ENCODE measurements at regions not wholly inside any gene's neighbourhood (a gene's known extent, or its start where the extent isn't known, plus 50 kb on each side); places are given as distances from the start of the nearest gene placed in this dataset.
"Not testable (repeated sequence)": the region's sequence is repeated elsewhere in the genome, so short reads cannot be mapped to it uniquely, and the experiment has no call there.

DNA sequence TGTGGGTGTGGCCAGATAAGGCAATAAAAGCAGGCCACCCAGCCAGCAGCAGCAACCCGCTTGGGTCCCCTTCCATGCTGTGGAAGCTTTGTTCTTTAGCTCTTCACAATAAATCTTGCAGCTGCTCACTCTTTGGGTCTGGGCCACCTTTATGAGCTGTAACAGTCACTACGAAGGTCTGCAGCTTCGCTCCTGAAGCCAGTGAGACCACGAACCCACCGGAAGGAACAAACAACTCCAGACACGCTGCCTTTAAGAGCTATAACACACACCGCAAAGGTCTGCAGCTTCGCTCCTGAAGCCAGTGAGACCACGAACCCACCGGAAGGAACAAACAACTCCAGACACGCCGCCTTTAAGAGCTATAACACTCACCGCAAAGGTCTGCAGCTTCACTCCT is 172.1 kb upstream of the AGTR1 start:
- TF ChIP-seq CTCF (conservative IDR thresholded peaks at IDR 0.05; ENCODE audit: low read depth in 2 of 2); CREB1 (CRISPR knock-in tag; IDR thresholded peaks at IDR 0.05; ENCODE audit: low read depth); REST (IDR thresholded peaks at IDR 0.05; ENCODE audit: unreplicated experiment); EZH2 (IDR thresholded peaks at IDR 0.05; ENCODE audit: low read depth, unreplicated experiment); POLR2AphosphoS5 (IDR thresholded peaks at IDR 0.05; ENCODE audit: low read depth); JUNB (IDR thresholded peaks at IDR 0.05; ENCODE audit: unreplicated experiment); EZH2phosphoT487 (IDR thresholded peaks at IDR 0.05; ENCODE audit: unreplicated experiment): not testable (repeated sequence)

Data from GM23338 (cell line).